ENCODE measurements at regions not wholly inside any gene's neighbourhood (a gene's known extent, or its start where the extent isn't known, plus 50 kb on each side); places are given as distances from the start of the nearest gene placed in this dataset.

DNA sequence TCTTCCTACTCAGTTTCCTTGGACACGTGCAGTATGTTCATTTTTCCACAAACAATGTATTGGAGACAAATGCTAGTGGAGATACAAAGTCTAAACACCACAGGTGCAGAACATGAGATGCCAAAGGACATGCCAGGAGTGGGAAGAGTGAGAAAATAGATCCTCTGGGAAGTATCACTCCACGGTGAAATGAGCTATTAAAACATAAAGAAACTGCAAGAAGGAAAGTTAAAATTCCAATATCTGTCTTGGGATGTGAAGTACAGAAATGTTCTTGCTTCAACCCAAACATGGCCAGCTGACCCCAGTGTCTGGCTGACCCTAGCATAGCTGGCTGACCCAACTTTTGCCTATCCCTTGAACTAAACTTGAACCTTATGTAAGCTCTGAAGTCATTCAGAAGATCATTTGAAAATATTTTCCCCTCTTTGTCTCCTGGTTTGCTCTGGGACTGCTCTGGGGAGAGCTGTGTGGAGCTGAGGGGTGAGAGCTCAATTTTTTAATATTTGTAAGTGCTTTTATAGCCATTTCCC, 59.5 kb downstream of the FZD1 start:
- no peak for TF ChIP-seq EZH2 (IDR thresholded peaks at IDR 0.05; ENCODE audit: borderline replicate concordance, low read length)
- TF ChIP-seq, protein P1, sequence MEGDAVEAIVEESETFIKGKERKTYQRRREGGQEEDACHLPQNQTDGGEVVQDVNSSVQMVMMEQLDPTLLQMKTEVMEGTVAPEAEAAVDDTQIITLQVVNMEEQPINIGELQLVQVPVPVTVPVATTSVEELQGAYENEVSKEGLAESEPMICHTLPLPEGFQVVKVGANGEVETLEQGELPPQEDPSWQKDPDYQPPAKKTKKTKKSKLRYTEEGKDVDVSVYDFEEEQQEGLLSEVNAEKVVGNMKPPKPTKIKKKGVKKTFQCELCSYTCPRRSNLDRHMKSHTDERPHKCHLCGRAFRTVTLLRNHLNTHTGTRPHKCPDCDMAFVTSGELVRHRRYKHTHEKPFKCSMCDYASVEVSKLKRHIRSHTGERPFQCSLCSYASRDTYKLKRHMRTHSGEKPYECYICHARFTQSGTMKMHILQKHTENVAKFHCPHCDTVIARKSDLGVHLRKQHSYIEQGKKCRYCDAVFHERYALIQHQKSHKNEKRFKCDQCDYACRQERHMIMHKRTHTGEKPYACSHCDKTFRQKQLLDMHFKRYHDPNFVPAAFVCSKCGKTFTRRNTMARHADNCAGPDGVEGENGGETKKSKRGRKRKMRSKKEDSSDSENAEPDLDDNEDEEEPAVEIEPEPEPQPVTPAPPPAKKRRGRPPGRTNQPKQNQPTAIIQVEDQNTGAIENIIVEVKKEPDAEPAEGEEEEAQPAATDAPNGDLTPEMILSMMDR (IDR thresholded peaks at IDR 0.05; ENCODE audit: low read length): no peak
- Histone ChIP-seq H3K27me3 (ENCODE audit: insufficient read depth, low read length) (no peaks in the 10 kb centered on the region), H3K4me1 (ENCODE audit: insufficient read depth, low read length, severe bottlenecking) (peaks cover 73% of the 10 kb centered on the region), H3K27ac (ENCODE audit: low read depth, low read length, poor library complexity, severe bottlenecking) (no peak overlapping the region), H3K36me3 (ENCODE audit: insufficient read depth, low read length) (no peaks in the 10 kb centered on the region), H3K4me3 (ENCODE audit: low read depth, low read length, poor library complexity, severe bottlenecking) (no peak overlapping the region), H3K9me3 (ENCODE audit: low read length) (no peaks in the 10 kb centered on the region), H3K9me2 (ENCODE audit: low read depth, low read length) (no peaks in the 10 kb centered on the region), H2AFZ (ENCODE audit: low read length) (no peak overlapping the region), H3K79me2 (ENCODE audit: insufficient read depth, low read length) (no peaks in the 10 kb centered on the region), H3K4me2 (ENCODE audit: low read length) (no peak overlapping the region), H3F3A (ENCODE audit: insufficient read depth, low read length) (no peaks in the 10 kb centered on the region), H4K20me1 (ENCODE audit: insufficient read depth, low read length) (no peaks in the 10 kb centered on the region), H3K9ac (ENCODE audit: low read length) (no peak overlapping the region)

DNA sequence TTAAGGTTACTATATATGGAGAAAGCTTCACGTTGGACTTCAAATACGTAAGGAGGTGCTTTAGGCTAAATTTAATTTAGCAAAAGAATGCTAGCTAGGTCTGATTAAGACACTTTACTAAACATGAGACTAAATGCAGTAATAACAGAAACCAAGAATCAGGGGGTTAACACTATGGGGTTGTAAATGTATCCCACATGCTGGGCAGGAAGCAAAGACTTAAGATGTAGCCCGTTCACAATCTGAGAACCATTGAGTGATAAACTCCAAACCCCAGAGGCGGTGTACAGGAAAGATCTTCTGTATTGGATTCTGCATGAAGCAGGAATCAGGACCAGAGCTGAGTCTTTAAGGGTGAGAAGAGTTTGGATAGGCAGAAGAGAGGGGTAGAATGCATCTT, 60.4 kb downstream of the FZD1 start:
- no peaks in the 10 kb centered on the region for H3K27me3 ChIP-seq (ENCODE audit: insufficient read depth, low read length)
- no peak overlapping the region for H3K4me3 ChIP-seq (ENCODE audit: low read depth, low read length, poor library complexity, severe bottlenecking)
- no peak for TF ChIP-seq EZH2 (IDR thresholded peaks at IDR 0.05; ENCODE audit: borderline replicate concordance, low read length)
- no peak overlapping the region for H3K4me2 ChIP-seq (ENCODE audit: low read length)
- no peaks in the 10 kb centered on the region for H3F3A ChIP-seq (ENCODE audit: insufficient read depth, low read length)
- peaks cover 68% of the 10 kb centered on the region for H3K4me1 ChIP-seq (ENCODE audit: insufficient read depth, low read length, severe bottlenecking)
- no peaks in the 10 kb centered on the region for H3K9me2 ChIP-seq (ENCODE audit: low read depth, low read length)
- H3K27ac ChIP-seq (ENCODE audit: low read depth, low read length, poor library complexity, severe bottlenecking): peak overlapping the region; percentile 78
- no peaks in the 10 kb centered on the region for H4K20me1 ChIP-seq (ENCODE audit: insufficient read depth, low read length)
- no peak overlapping the region for H2AFZ ChIP-seq (ENCODE audit: low read length)
- no peaks in the 10 kb centered on the region for H3K79me2 ChIP-seq (ENCODE audit: insufficient read depth, low read length)
- H3K36me3 ChIP-seq (ENCODE audit: insufficient read depth, low read length): no peaks in the 10 kb centered on the region
- H3K9ac ChIP-seq (ENCODE audit: low read length): no peak overlapping the region
- no peaks in the 10 kb centered on the region for H3K9me3 ChIP-seq (ENCODE audit: low read length)

DNA sequence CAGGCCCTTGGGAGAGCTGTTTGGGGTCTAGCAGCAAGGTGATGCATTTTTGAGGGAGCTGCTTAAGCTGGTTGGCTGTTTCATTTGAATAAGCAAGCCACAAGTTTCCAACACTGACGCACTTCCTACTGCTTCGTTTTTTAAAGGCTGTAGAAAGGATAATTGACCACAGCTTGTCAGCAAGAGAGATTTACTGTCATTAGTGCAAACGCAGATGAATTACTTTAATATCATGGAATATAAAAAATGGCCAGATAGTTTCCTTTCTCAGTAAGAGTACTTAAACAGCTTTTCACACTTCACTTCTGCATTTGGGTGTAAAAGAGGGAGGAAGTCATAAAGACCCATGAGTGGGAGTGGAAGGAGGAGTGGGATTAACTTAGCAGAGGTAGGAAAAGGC, 61.5 kb downstream of the FZD1 start:
- no peaks in the 10 kb centered on the region for H4K20me1 ChIP-seq (ENCODE audit: insufficient read depth, low read length)
- H3K4me1 ChIP-seq (ENCODE audit: insufficient read depth, low read length, severe bottlenecking): peaks cover 69% of the 10 kb centered on the region
- H2AFZ ChIP-seq (ENCODE audit: low read length): peak overlapping the region; percentile 87; the same call in 1 of the 2 replicates
- no peaks in the 10 kb centered on the region for H3K27me3 ChIP-seq (ENCODE audit: insufficient read depth, low read length)
- H3K9me3 ChIP-seq (ENCODE audit: low read length): no peaks in the 10 kb centered on the region
- no peaks in the 10 kb centered on the region for H3K79me2 ChIP-seq (ENCODE audit: insufficient read depth, low read length)
- H3K9ac ChIP-seq (ENCODE audit: low read length): peak overlapping the region; percentile 20; the same call in 1 of the 2 replicates
- H3K27ac ChIP-seq (ENCODE audit: low read depth, low read length, poor library complexity, severe bottlenecking): peak overlapping the region; percentile 78
- TF ChIP-seq, protein P1 (IDR thresholded peaks at IDR 0.05; ENCODE audit: low read length): no peak
- TF ChIP-seq EZH2 (IDR thresholded peaks at IDR 0.05; ENCODE audit: borderline replicate concordance, low read length): no peak
- H3K4me2 ChIP-seq (ENCODE audit: low read length): peak overlapping the region; percentile 53
- H3F3A ChIP-seq (ENCODE audit: insufficient read depth, low read length): no peaks in the 10 kb centered on the region
- peak overlapping the region; percentile 30 for H3K4me3 ChIP-seq (ENCODE audit: low read depth, low read length, poor library complexity, severe bottlenecking)
- no peaks in the 10 kb centered on the region for H3K36me3 ChIP-seq (ENCODE audit: insufficient read depth, low read length)
- H3K9me2 ChIP-seq (ENCODE audit: low read depth, low read length): no peaks in the 10 kb centered on the region

Data from OCI-LY1 (cell line).